DMS79 treated with DMSO at 0.1 percent for 48 hours (cell line): ENCODE measurements at regions not wholly inside any gene's neighbourhood (a gene's known extent, or its start where the extent isn't known, plus 50 kb on each side); places are given as distances from the start of the nearest gene placed in this dataset.

Experiments used
- DNase-seq: peaks from one replicate; lab custom pipeline; 2025; lab: John Stamatoyannopoulos, UW

DNA sequence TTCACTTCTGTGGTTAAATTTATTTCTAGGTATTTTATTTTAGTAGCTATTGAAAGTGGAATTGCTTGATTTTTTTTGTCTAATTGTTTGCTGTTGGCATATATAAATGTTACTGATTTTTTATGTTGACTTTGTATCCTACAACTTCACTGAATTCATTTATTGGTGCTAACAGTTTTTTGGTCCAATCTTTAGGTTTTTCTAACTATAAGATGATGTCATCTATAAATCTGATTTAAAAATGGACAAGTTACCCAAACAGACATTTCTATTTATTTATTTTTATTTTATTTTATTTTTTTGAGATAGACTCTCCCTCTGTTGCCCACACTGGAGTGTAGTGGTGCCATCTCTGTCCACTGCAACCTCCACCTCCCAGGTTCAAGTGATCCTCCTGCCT is 162.3 kb downstream of the COX7C start:
- DNase-seq: no peak

DNA sequence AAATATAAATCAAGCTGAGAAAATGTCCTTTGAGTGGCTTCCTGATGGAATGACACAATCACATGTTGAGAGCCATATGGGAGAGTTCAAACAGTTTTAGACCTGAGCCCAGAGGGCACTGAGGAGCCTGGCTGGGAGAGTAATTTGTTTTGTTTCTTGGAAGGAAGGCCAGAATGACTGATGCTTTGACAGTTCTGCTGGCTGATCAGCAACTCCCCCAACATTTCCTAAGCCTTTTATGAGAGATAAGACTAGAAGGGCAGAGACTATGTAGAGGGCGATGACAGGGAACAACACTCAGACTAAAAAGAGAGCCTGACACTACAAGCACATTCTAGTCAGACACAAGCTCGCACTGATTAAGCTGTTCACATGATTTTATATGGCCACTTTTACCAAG is 169.2 kb downstream of the COX7C start:
- no peak for DNase-seq

DNA sequence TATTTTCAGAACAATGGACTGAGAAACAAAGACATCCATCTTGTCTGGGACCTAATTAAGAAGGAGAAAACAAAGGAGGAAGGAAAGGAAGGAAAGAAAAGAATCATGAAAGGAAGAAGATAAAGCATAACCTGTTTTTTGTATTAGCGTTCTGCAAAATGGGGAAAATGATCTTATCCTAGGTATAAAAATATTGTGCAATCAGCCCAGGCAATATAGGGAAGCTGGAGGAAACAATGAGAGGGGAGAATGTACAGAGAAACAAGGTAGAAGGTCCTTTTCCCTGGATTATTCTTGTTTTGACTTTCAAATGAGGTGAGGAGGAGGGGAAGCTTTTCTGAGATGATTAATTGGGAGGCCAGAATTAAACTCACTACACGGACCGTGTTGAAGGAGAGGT is 177.9 kb downstream of the COX7C start:
- DNase-seq: no peak

DNA sequence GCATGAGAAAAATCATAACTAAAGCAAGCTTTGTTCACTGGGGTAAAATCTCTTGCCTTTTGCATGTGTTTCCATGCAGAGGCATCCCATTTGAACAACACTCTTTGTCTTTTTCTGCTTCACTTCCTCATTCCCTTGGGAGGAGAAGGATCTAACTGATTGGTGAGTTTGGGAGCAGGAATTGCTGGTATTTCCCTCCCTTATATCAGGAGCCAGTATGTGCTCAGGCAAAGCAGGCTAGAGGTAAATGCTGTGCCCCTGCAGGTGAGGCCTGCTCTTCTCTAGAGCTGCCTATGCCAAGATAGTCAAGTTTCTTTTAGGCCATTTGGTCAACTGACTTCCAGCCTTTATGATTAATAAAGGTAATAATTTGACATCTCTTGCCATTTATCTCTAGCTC is 179.9 kb downstream of the COX7C start:
- DNase-seq: no peak

DNA sequence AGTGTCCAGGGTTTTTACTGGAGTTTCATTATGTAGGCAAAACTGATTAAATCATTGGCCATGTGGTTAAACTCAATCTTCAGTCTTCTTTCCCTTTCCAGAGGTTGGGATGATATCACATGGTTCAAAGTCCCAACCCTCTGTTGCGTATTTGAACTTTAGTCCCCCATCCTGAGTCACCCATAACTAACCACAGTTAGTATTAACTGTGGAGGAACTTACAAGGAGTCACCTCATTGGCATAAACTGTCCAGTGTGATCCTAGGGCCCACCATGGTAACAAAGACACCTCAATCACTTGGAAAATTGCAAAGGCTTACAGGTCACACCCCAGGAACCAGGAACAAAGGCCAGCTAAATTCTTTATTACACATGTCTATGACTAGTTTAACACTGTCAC is 188.5 kb downstream of the COX7C start:
- no peak for DNase-seq

DNA sequence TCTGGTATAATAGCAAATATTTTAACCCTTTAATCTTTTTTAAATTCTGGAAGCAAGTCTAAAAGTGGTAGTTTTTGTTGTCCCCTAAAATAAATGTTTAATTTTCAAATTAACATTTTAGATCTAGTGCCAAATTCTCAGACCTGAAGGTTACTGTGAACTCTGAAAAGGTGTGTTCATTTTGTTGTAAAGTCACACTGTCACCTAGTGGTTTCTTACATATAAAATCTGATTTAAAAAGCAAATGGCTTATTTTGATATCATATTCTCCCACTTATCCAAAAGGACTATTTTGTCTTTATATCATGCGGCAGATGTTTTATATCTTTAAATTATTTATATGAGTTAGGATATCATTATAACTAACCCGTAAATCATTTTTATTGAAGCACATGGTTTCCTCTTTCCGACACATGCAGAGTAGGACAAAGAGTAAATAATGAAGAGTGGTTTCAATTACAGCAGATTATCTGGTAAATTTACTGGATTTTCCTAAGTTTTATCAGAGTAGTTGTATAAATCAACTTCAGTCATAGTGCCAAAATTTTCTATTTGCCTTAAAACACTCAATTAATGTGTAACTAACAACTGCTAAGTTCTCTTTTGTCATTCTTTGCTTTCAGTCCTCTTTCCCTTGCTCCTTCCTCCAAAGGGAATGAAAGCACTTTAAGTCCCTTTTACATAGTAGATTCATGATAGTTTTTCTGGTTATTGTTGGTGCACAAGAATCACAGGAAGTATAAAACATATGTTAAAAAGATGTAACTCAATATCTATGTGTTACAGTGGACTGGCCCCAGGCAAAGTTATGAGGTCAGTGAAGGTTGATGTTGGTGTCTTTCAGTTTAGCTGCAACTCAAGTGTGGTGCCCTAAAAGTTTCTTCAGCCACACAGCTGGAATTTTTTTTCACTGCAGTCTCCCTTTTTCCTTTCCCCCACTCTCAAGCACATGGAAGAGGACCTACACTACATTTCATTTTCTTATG is 189.6 kb downstream of the COX7C start:
- no peak for DNase-seq

DNA sequence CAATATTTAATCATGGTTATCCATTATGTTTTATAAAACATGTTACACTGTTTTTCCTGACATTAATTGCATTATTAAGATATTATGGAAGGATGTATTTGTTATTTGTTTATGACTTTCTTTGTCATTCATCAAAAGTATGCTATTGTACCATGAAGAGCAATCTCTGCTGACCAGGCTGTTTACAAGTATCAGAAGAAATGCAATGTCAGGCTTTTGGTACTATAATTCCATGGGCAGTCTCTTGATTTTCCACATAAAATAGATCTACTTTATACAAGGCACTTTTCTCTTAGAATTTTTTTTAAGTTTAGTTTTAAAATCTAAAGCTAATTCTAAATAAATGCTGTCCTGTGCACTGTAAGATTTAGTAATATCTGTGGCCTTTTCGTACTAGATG is 196.6 kb downstream of the COX7C start:
- DNase-seq: no peak

DNA sequence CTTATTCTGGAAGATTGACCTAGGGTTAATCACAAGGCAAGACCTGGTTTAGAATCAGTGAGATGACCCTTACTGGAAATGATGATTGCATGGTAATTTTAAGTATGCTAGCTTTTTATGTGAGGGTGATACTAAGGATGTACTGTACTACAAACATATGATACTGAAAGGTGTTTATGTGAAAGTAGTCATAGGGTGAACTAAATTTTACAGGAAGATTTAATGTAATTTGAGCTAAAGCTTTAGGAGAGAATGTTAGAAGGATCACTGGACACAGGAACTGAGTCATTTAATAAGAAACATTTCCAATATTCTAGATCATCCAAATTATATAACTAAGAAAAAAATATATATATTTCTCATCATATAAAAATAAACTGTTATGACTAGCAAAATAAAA is 197.2 kb downstream of the COX7C start:
- DNase-seq: no peak

DNA sequence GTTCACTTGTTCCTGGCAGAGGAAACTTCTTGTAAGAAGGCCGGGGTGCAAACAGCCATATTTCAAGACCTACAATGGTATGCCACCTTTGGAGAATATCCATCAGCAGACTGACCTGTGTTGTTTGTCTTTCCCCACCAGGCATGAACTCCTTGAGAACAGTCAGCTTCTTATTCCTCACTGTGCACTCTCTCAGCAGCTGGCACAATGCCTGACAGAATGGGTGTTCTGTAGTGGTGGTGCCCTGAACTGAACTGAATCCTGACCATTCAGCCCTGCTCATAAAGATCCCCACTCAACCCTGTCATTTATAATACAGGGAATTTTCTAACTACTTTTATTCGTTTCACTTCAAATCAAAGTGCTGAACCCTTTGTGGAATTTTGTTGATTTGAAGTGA is 206.9 kb downstream of the COX7C start:
- DNase-seq: no peak

DNA sequence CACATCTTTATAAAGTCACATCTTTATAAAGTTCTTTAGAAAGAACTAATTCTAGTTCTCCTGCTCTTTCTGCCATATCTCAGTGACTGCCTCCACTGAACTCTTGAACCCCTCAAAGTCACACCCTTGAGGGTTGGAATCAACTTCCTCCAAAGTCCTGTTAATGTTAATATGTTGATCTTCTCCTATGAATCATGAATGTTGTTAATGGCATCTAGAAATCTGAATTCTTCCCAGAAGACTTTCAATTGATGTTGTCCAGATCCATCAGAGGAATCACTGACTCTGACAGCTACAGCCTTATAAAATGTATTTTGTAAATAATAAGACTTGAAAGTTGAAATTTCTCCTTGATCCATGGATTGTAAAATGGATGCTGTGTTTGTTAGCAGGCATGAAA is 213.4 kb downstream of the COX7C start:
- no peak for DNase-seq

DNA sequence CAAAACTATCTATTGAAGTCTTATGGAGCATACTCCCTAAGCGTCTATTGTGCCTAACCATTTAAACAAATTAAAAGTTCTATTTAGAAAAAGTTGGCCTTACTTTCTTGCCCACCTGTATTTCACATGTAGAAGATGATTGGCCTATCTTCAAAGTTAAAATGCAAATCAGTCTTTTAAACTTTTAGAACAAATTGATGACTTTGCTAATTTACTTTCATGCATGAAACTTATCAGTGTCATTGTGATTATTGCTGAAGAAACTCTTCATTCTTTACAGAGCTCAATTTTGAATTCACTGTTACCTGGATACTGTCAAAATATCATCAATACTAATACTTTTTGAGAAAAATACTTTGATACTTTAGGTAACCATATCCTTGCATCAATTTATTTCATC is 216.1 kb downstream of the COX7C start:
- DNase-seq: no peak

DNA sequence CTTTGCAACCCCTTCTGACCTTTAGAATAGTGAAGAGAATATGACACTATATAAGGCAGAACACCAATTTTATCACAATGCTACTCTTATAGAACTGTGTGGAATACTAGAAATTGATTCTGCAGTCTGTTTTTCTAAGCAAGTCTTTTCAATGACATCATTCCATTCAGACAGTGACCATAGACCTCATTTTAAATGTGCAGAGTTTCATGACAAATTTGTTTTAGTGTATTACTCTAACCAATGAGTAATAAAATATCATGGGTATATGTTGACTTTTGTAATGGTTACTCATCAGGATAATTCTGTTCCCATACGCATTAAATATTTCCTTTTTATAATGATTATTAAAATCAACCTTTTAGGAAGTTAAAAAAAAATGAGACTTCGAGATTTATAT is 219.9 kb downstream of the COX7C start:
- DNase-seq: no peak

DNA sequence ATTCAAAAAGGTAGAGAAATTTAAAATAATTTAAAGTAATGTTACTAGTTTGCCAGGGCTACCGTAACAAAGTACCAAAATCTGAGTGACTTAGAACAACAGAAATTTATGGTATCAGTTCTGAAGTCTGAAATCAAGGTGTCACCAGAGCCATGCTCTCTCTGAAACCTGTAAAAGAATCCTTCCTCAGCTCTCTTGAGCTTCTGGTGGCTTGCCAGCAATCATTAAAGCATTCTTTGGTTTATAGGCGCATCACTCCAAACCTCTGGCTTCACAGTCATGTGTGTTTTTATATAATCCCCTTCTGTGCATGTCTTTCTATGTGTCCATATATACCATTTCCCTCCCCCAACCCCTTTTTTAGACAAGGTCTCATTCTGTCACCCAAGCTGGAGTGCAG is 220.3 kb downstream of the COX7C start:
- DNase-seq: no peak

DNA sequence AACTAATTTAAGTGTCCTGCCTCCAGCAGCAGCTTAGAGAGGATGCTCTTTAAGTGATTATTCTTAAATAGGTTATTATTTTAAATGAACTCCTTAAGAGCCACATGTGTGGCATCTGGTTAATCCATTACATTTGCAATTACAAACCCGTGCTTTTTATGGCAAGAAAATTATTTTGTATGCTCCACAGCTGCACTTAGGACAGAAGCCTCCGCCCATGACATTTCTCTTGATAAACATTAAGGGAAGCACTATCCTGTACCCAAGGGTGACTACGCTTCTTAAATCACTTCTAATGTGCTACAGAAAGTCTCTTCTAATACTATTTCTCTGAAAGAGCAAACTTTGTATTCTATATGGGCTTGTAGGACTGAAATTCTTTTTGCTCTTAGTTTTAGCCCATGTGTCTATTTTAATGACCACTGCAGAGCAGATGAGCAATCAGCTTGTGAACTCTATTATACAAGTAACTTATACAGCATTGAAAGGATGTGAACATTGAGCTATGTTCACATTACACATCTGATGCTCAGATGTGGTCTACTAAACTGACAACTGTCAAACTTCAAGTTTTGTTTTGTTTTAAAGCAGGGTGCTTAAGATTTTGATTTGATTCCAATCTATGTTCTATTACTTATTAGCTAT is 223.4 kb downstream of the COX7C start:
- no peak for DNase-seq

DNA sequence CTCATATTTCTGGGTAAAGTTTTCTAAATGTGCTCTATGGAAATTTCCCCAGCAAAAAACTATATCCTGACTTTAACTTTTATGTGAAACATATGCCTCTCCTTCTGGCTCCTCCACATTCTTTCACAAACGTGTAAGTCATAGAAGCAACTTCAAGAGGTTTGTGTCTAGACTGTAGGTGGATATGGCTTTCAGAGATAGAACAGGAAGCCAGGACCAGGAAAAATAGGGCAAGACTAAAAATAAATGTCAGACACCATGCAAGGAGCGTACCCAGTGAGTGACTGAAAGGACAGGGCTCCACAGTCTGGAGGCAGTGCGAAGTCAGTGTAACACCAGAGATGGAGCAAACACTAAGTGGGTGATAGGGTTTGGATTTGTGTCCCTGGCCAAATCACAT is 240.7 kb downstream of the COX7C start:
- no peak for DNase-seq

DNA sequence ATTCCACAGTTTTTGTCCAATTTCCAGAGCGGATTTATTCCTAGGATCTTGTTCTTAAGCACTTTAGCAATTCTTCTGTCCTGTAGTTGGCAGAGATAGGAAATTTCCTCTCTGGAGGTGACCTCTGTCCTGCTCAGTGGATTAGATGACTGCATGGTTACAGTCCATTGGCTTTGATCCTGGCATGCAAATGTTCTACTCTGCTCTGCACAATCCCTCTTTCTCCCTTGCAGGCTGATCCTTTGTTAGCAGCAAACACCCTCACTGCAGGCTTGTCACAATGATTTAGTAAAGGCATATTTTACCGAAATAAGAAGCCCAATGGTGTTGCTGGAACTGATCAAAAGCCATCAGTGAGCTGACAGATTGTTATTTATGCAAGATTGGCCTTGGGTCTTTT is 243.8 kb downstream of the COX7C start:
- no peak for DNase-seq

DNA sequence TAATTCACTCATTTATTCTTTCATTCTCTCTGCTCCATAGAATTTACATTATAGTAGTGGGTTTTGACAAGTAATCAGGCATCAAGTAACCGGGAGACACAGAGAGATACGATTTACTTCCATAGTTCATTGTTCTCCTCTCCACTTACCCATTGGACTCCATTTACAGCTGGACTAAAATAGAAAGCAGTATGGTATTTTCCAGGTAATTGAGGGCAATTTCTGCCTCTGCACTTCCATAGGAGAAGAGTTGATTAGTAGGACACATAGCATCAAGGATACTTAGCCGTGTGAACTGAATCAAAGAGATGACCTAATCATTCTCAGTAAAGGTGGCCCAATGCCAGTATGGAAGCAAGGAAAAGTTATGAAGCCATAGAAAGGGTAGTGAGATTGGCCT is 244.4 kb downstream of the COX7C start:
- DNase-seq: no peak

DNA sequence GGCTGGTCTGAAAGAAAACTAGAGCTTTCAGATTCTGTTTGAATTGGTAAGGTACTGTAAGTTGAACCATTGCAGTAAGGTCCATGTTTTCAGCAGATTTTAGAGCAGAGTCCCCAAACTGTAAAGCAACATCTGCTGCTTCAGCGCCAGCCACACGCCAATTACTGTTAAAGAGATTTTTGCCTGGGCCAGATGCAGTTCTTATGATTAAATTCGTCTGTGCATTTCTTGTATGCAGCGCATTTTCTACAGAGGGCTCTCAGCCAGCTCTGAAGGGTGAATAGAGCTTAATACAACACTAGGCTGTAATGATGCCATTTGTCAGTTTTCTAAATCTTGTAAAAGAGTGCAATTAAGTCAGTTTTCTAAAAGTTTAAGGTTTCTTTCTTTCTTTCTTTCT is 246.3 kb downstream of the COX7C start:
- no peak for DNase-seq

DNA sequence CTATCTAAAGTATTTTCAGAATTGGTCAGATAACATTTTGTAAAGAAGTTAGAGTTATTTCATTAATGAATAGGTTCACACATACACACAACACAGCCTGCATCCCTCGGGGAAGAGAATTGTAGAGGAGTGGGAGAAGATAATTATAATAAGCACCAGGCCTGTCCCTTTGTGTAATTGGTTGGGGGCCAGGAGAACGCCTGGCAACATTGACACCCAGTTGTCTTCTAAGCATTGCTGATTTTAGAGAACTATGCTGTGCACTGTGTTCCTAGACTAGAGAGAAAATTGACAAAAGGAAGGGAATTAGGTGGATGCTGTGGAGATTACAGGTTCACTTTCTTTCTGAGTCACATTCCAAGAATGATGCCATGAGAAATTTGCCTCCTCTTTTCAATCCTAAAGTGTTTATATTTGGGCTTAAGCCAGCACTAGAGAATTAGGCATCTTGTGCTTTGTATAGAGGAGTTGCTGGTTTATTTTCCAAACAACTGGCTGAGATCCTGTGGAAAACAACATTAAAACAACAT is 247.6 kb downstream of the COX7C start:
- no peak for DNase-seq

DNA sequence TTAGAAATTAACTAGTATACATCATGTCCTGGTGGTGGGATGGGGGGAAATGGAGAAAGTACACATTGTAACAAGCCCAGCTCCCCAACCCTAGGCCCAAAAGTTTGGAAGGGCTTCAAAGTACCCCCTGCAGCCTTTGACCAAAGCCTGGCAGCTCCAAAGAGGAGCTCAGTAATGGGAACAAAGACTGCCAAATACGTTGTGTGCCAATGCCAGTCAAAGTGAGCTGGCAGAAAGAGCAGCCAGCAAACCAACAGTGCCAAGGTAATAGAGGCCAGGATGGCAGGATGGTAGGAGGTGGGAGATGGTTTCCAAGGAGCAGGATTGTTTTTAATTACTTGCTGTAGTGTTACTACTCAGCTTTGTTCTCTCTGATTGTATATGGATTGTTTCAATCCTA is 248.3 kb downstream of the COX7C start:
- DNase-seq: no peak

DNA sequence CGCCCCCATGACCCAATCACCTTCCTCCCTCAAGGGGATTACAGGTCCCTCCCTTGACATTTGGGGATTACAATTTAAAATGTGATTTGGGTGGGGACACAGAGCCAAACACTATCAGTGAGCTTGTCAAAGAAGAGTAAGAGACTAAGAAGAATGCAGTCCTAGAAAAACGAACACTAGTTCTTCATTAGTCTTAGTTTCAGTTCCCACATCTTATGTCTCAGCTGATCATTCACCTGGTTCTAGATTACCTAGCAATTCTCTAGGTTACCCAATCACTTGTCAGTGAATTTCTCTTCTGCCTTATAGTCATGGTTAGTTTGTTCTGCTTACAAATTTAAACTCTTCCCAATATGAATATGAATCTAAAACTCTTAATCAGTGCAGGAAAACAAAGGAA is 251.5 kb downstream of the COX7C start:
- no peak for DNase-seq

DNA sequence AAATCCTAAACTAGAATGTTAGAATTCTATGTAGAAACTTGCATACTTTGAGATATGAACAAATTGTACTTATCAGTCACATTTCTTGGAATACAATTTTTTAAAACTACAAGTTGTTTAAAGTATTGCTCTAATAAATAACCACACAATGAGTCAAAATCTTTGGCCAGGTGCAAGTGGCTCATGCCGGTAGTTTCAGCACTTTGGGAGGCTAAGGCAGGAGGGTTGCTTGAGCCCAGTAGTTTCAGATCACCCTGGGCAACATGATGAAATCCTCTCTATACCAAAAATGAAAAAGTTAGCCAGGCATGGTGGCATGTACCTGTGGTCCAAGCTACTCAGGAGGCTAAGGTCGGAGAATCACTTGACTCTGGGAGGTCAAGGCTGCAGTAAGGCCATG is 257.8 kb downstream of the COX7C start:
- DNase-seq: no peak

DNA sequence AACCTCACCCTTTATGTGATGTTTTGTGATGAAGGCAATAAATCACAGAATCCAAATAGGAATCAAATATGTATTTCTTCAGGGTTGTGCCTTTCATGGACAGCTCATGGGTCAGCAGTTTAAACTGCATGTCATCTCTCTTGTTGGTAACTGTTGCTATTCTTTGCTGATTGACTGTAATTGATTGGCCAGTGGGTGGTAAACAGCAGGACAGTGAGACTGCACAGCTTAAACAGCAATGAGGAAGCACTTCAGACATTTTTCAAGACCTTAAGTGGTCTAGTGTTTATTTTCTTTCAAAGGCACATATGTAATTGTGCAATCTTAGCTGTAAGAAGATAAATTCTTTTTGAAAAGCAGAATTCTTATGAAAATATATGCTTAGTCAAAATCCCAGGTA is 260.5 kb downstream of the COX7C start:
- no peak for DNase-seq
